Psoas muscle (tissue), 7 donors: ENCODE measurements at regions not wholly inside any gene's neighbourhood (a gene's known extent, or its start where the extent isn't known, plus 50 kb on each side); places are given as distances from the start of the nearest gene placed in this dataset.

Experiments used
- ATAC-seq, 4 donors: fragments of 200-7000 bp; cut with Tn5 transposase; one replicate each; pipeline ENCODE4 v1.9.1; 2020; ENCODE audit warnings: moderate library complexity in 3 of 4, mild to moderate bottlenecking in 2 of 4
- DNase-seq, 2 donors: peaks; one replicate each; pipeline ENCODE4 v3.0.0-alpha.2; 2020
- H3K27ac ChIP-seq: fragments of 200-600 bp; one replicate; pipeline ENCODE4 v1.8.0; 2022
- H3K27me3 ChIP-seq, 3 donors: fragments of 200-600 bp in 1 of 3; one replicate each; pipeline versions ENCODE4 v1.6.1 to v1.8.0; 2013 to 2022; ENCODE audit warnings: low read length in 2 of 3, mild to moderate bottlenecking in 2 of 3, moderate library complexity in 1 of 3; ENCODE audit not compliant: insufficient read depth in 3 of 3
- H3K36me3 ChIP-seq, 2 donors: fragments of 200-600 bp in 1 of 2; one replicate each; pipeline versions ENCODE4 v1.6.1 to v1.8.0; 2013 to 2022; ENCODE audit warnings: low read depth in 1 of 2, mild to moderate bottlenecking in 1 of 2, moderate library complexity in 1 of 2; ENCODE audit not compliant: insufficient read depth in 1 of 2
- H3K4me1 ChIP-seq: fragments of 200-600 bp; one replicate; pipeline ENCODE4 v1.8.0; 2022
- H3K4me3 ChIP-seq: fragments of 200-600 bp; one replicate; pipeline ENCODE4 v1.8.0; 2022; ENCODE audit warnings: mild to moderate bottlenecking
- H3K9me3 ChIP-seq: fragments of 200-600 bp; one replicate; pipeline ENCODE4 v1.8.0; 2022
- WGBS, 3 donors: extraction: QIAGEN DNeasy Blood & Tissue Kit; methylation state at CpG; one replicate each; pipeline versions ENCODE4 v1.1.6 to v1.1.7; 2013; 5-methylcytosine and 5-hydroxymethylcytosine counted together
- intact Hi-C, 2 donors: fragments of 100-400 bp; cut with DNase I; formaldehyde crosslinking; loops; one replicate each; pipeline versions ENCODE4 v1.11.0 to v1.14.2; 2022
- TF ChIP-seq, protein P1 (sequence below): fragments of 200-600 bp; IDR thresholded peaks from one replicate; pipeline ENCODE4 v1.8.0; 2022; ENCODE audit warnings: antibody characterized with exemption
- donor health status: healthy with polysubstance abuse.
- donor health status: DM: no; HTN: no; CAD: no; lungs with moderate emphysema.
- donor health status: Bipolar disorder and iron deficiency.
- donor health status: healthy.
- donor health status: DM: yes; HTN: yes; CAD: no.
- donor health status: DM: no; HTN: no; CAD: no.
- donor health status: DM: yes; HTN: yes; CAD: no.

DNA sequence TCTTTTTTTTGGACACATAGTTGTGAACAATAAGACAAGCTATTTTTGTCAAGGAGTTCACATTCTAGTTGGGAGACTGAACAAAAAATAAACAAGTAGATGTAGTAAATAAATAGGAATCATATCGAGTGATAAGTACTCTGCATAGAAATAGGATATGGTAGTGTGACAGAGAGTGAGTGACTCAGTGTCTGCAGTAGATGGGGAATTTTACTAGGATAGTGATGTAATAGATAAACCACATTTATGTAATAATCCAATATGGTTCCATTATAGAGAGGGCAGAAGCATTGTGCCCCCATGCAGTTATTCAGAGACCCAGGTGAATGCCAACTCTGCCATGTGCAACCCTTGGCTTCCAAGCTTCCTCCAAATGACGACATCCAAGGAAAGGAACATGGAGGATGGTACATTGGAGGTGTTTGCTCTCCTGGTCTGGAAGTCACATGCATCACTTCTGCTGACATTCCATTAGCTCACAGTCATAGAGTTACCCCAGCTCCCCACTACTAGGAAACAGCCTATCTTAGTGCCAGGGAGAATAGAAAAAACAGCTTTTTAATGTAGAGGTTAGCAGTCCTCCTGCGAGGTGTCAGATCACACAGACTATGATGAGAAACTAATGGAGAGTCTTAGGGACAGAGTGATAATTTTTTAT lies 595.4 kb downstream of the NYAP2 start:
- no peak for DNase-seq
- H3K27ac ChIP-seq = no peak overlapping the region
- intact Hi-C loops = no loop called here

DNA sequence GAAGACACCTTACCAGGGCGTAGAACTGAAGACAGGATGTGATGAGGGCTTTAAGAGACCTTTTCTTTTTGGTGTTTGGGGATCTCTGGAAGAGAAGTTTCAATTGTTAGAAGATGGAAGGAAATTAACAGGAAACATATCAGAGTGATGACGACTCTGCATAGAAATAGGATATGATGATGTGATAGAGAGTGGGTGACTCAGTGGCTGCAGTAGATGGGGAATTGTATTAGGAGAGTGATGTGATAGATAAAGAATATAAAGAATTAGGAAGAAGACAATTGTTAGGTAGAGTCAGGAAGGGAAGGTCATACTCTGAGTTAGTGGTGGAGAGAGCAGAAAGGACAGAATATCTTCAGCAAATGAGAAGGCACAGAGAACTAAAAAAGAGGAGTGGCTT lies 593.9 kb downstream of the NYAP2 start:
- Histone ChIP-seq H3K9me3 (no peaks in the 10 kb centered on the region), H3K4me3 (no peak overlapping the region), H3K36me3 (no peaks in the 10 kb centered on the region), H3K4me1 (no peaks in the 10 kb centered on the region), H3K27me3 (no peaks in the 10 kb centered on the region), H3K27ac (no peak overlapping the region)
- 73 to 86% (median 79%) methylated on average over 2 of the region's 2 CpGs for WGBS, 3 donors
- intact Hi-C loops = no loop called here
- DNase-seq = no peak
- ATAC-seq = no peak
- TF ChIP-seq, protein P1, sequence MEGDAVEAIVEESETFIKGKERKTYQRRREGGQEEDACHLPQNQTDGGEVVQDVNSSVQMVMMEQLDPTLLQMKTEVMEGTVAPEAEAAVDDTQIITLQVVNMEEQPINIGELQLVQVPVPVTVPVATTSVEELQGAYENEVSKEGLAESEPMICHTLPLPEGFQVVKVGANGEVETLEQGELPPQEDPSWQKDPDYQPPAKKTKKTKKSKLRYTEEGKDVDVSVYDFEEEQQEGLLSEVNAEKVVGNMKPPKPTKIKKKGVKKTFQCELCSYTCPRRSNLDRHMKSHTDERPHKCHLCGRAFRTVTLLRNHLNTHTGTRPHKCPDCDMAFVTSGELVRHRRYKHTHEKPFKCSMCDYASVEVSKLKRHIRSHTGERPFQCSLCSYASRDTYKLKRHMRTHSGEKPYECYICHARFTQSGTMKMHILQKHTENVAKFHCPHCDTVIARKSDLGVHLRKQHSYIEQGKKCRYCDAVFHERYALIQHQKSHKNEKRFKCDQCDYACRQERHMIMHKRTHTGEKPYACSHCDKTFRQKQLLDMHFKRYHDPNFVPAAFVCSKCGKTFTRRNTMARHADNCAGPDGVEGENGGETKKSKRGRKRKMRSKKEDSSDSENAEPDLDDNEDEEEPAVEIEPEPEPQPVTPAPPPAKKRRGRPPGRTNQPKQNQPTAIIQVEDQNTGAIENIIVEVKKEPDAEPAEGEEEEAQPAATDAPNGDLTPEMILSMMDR = no peak

More for the DNA sequence above, 595.4 kb downstream of the NYAP2 start:
- Histone ChIP-seq H3K4me1 (no peaks in the 10 kb centered on the region), H3K9me3 (no peaks in the 10 kb centered on the region), H3K27me3 (no peaks in the 10 kb centered on the region), H3K4me3 (no peak overlapping the region), H3K36me3 (no peaks in the 10 kb centered on the region)
- TF ChIP-seq, protein P1 = no peak
- no peak for ATAC-seq
- 85 to 94% (median 90%) methylated on average over 3 of the region's 3 CpGs for WGBS, 3 donors

DNA sequence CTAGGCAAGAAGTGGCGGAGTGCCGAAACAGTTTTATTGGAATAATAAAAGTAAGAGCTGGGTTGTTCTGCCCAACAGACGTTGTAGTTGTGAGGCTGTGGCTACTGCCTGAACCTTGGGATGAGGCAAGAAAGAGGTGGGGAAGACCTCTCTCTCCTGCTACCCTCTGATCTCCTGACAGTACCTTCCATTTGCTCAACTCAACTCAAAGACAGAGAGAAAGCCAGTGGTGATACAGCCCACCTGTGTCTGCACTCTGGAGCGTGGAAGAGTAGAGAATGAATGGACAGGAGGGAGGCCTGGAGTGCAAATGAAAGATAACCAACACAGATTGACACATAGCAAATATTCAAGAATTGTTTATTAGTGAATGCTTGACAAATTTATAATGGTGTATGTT lies 590.3 kb downstream of the NYAP2 start:
- no peaks in the 10 kb centered on the region for H3K27me3 ChIP-seq
- no peaks in the 10 kb centered on the region for H3K36me3 ChIP-seq
- no peaks in the 10 kb centered on the region for H3K4me1 ChIP-seq
- intact Hi-C loops = no loop called here
- H3K27ac ChIP-seq = no peak overlapping the region
- TF ChIP-seq, protein P1 = no peak
- DNase-seq = no peak
- WGBS, 3 donors = 89 to 90% (median 90%) methylated on average over 4 of the region's 4 CpGs
- H3K4me3 ChIP-seq = no peak overlapping the region
- no peak for ATAC-seq
- no peaks in the 10 kb centered on the region for H3K9me3 ChIP-seq

DNA sequence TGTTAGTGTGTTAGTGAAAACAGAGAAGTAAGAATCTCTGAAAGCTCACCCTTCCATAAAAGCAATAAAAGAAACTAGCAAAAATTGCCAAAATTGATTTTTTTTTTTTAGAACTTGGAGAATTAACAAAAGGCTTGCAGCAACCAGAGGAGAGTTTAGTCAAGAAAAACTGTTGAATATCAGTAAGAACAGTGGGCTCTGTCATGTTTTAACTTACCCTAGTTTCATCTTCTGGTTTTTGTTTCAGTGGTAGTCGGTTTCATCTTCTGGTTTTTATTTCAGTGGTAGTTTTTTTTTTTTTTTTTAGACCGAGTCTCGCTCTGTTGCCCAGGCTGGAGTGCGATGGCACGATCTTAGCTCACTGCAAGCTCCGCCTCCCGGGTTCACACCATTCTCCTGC lies 580.9 kb downstream of the NYAP2 start:
- H3K27me3 ChIP-seq = no peaks in the 10 kb centered on the region
- H3K36me3 ChIP-seq = no peaks in the 10 kb centered on the region
- TF ChIP-seq, protein P1 = no peak
- DNase-seq (no peak), ATAC-seq (no peak)
- intact Hi-C loops = no loop called here
- peaks cover 5% of the 10 kb centered on the region for H3K9me3 ChIP-seq
- no peaks in the 10 kb centered on the region for H3K4me1 ChIP-seq
- H3K4me3 ChIP-seq = no peak overlapping the region
- 89 to 96% (median 92%) methylated on average over 7 of the region's 7 CpGs for WGBS, 3 donors
- H3K27ac ChIP-seq = no peak overlapping the region

DNA sequence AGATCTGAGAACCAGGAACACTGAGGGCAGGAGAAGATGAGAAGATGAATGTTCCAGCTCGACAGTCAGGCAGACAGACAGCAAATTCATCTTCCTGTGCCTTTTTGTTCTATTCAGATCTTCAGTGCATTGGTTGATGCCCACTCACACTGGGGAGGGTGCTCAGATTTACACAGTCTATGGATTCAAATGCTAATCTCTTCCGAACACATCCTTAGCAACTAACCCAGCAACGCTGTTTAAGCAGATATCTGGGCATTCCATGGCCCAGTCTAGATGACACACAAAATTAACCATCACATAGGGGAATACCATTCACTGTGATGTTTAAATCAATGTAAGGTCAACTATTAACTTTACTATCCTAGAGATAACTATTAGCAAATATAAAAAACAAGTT lies 571.9 kb downstream of the NYAP2 start:
- TF ChIP-seq, protein P1 = no peak
- H3K9me3 ChIP-seq = no peaks in the 10 kb centered on the region
- 84 to 87% (median 85%) methylated on average over 3 of the region's 3 CpGs for WGBS, 3 donors
- H3K27ac ChIP-seq = no peak overlapping the region
- ATAC-seq = no peak
- no peaks in the 10 kb centered on the region for H3K36me3 ChIP-seq
- intact Hi-C loops = no loop called here
- no peak overlapping the region for H3K4me3 ChIP-seq
- no peaks in the 10 kb centered on the region for H3K27me3 ChIP-seq
- DNase-seq = no peak
- no peaks in the 10 kb centered on the region for H3K4me1 ChIP-seq
